ENCODE measurements at regions not wholly inside any gene's neighbourhood (a gene's known extent, or its start where the extent isn't known, plus 50 kb on each side); places are given as distances from the start of the nearest gene placed in this dataset.

DNA sequence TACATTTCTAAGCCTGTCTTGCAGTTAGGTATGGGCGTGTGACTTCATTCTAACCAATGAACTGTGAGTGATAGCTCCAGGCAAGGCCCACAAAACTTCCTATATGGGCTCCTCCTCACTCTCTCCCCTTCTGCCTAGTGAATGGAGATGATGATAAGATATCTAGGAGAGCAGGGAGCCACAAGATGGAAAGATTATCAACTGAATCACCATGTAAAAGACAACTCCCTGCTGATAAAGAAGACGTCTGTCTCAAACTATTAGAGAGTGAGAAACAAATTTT, 237.1 kb downstream of the GPD2 start:
- no peak for ATAC-seq (replicated peaks; ENCODE audit: extremely low read depth, poor library complexity, severe bottlenecking)
- no peak overlapping the region for H3K4me3 Mint-ChIP-seq
- no peak overlapping the region for H3K27ac Mint-ChIP-seq (ENCODE audit: low read depth)
- peaks cover 4% of the 10 kb centered on the region for H3K9me3 Mint-ChIP-seq
- DNase-seq (ENCODE audit: low spot score in 2 of 2) = no peak
- H3K4me1 Mint-ChIP-seq = no peaks in the 10 kb centered on the region
- peaks cover 21% of the 10 kb centered on the region for H3K27me3 Mint-ChIP-seq
- no peaks in the 10 kb centered on the region for H3K36me3 Mint-ChIP-seq (ENCODE audit: insufficient read depth)

DNA sequence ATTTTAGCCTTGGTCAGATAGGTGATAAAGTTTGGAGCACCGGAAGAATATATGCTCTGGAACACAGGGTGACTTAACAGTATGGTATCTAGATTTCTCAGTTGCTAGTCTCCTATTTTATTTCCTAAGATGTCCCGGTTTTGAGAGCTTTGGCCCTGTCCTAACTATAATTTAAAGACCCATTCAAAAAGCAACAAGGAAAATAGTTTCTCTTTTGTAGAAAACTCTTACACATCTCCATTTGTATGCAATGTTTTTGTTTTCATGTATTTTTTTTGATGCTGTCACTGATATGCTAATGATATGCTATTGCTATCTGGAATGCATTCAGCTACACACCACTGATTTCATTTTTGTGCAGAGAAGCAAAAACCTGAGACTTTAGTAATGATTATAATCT, 237.8 kb downstream of the GPD2 start:
- no peaks in the 10 kb centered on the region for H3K36me3 Mint-ChIP-seq (ENCODE audit: insufficient read depth)
- H3K9me3 Mint-ChIP-seq = no peaks in the 10 kb centered on the region
- ATAC-seq (replicated peaks; ENCODE audit: extremely low read depth, poor library complexity, severe bottlenecking) (no peak), DNase-seq (ENCODE audit: low spot score in 2 of 2) (no peak)
- H3K27me3 Mint-ChIP-seq = peaks cover 21% of the 10 kb centered on the region
- H3K4me1 Mint-ChIP-seq = no peaks in the 10 kb centered on the region
- H3K4me3 Mint-ChIP-seq = no peak overlapping the region
- H3K27ac Mint-ChIP-seq (ENCODE audit: low read depth) = no peak overlapping the region

DNA sequence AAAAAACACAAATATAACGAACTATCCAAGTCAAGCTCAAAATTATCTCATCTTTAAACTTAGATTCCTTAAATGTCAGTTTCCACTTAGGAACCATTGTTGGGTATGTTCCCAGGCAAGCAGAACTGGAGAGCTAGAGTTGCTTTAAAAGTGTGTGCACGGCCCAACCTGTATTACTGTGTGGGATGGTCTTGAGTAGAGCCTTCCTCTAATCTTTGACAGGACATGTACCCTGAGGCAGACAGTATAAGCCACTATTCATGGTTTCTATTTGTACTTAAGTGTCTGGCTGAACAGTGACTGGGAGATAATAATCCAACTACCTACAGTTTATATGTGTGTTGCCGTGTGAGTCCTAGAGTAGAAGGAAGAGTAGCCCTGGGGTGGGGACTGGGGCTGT, 239.7 kb downstream of the GPD2 start:
- no peaks in the 10 kb centered on the region for H3K9me3 Mint-ChIP-seq
- H3K4me1 Mint-ChIP-seq = no peaks in the 10 kb centered on the region
- H3K4me3 Mint-ChIP-seq = no peak overlapping the region
- no peaks in the 10 kb centered on the region for H3K36me3 Mint-ChIP-seq (ENCODE audit: insufficient read depth)
- DNase-seq (ENCODE audit: low spot score in 2 of 2) = no peak
- no peak overlapping the region for H3K27ac Mint-ChIP-seq (ENCODE audit: low read depth)
- no peak for ATAC-seq (replicated peaks; ENCODE audit: extremely low read depth, poor library complexity, severe bottlenecking)
- H3K27me3 Mint-ChIP-seq = peaks cover 25% of the 10 kb centered on the region

DNA sequence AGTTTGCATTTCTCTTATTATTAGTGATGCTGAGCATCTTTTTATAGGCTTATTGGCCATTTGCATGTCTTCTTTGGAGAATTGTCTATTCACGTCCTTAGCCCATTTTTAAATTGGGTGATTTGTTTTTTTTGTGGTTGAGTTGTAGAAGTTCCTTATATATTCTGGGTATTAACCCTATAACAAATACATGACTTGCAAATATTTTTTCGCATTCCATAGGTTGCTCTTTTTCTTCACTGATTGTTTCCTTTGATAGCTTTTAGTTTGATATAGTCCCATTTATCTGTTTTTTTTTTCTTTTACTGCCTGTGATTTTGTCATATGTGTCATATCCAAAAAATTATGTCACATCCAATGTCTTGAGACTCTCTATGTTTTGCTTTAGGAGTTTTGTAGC, 243.6 kb downstream of the GPD2 start:
- Mint-ChIP-seq H3K4me1 (no peaks in the 10 kb centered on the region), H3K4me3 (no peak overlapping the region), H3K9me3 (no peaks in the 10 kb centered on the region), H3K27me3 (peaks cover 31% of the 10 kb centered on the region), H3K36me3 (ENCODE audit: insufficient read depth) (no peaks in the 10 kb centered on the region), H3K27ac (ENCODE audit: low read depth) (no peak overlapping the region)
- no peak for DNase-seq (ENCODE audit: low spot score in 2 of 2)
- ATAC-seq (replicated peaks; ENCODE audit: extremely low read depth, poor library complexity, severe bottlenecking) = no peak

DNA sequence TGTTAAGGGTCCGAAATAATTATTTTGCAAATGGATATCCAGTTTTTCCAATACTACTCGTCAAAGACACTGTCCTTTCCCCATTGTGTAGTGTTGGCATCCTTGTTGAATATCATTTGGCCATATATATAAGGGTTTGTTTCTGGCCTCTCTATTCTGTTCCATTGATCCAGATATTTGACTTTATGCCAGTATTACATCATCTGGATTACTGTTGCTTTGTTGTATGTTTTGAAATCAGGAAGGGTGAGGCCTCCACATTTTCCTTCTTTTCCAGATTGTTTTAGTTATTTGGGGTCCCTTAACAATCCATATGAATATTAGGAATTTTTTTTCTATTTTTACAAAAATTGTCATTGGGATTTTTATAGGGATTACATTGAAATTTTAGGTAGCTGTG, 244.1 kb downstream of the GPD2 start:
- DNase-seq (ENCODE audit: low spot score in 2 of 2) = no peak
- H3K4me1 Mint-ChIP-seq = no peaks in the 10 kb centered on the region
- no peak for ATAC-seq (replicated peaks; ENCODE audit: extremely low read depth, poor library complexity, severe bottlenecking)

DNA sequence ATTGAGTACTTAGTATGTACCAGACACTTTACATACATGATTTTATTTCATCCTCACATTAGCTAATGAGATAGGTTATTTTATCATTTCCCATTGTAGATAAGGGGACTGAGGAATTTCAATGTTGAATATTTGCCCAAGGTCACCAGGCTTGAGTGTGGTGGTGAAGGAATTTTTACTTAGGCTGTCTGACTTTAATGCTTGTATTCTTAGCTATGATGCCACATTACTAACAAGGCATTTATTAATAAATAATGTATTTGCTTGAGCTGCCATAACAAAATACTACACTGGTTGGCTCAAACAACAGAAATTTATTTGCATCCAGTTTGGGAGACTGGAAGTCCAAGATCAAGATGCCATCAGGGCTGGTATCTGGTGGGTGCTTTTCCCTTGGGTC, 250.9 kb downstream of the GPD2 start:
- H3K36me3 Mint-ChIP-seq (ENCODE audit: insufficient read depth) = peaks cover 1% of the 10 kb centered on the region
- H3K4me1 Mint-ChIP-seq = no peaks in the 10 kb centered on the region
- ATAC-seq (replicated peaks; ENCODE audit: extremely low read depth, poor library complexity, severe bottlenecking) (no peak), DNase-seq (ENCODE audit: low spot score in 2 of 2) (no peak)
- no peak overlapping the region for H3K27ac Mint-ChIP-seq (ENCODE audit: low read depth)
- no peaks in the 10 kb centered on the region for H3K9me3 Mint-ChIP-seq
- peaks cover 19% of the 10 kb centered on the region for H3K27me3 Mint-ChIP-seq
- no peak overlapping the region for H3K4me3 Mint-ChIP-seq

More for the DNA sequence above, 244.1 kb downstream of the GPD2 start:
- Mint-ChIP-seq H3K27ac (ENCODE audit: low read depth) (no peak overlapping the region), H3K9me3 (no peaks in the 10 kb centered on the region), H3K36me3 (ENCODE audit: insufficient read depth) (no peaks in the 10 kb centered on the region), H3K4me3 (no peak overlapping the region), H3K27me3 (peaks cover 31% of the 10 kb centered on the region)

DNA sequence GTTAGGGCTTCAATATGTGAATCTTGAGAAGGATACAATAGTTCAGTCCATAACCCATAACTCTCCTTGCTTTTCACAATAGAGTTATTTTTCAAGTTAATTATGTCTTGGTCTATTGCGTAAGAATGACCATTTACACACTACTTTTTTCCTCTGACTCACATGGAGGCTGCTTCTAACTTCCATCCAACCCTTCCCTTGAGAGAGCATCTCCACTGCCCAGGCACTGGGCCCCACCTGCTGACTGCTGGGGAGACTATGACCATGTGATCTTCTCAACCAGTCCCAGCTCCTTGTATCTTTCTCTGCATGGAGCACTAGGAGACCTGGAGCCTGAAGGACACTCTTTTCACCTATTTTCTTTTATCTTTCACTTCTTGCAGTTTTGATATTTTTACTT, 251.5 kb downstream of the GPD2 start:
- no peak for DNase-seq (ENCODE audit: low spot score in 2 of 2)
- Mint-ChIP-seq H3K27ac (ENCODE audit: low read depth) (no peak overlapping the region), H3K36me3 (ENCODE audit: insufficient read depth) (peaks cover 1% of the 10 kb centered on the region), H3K9me3 (no peaks in the 10 kb centered on the region), H3K4me1 (no peaks in the 10 kb centered on the region), H3K4me3 (no peak overlapping the region), H3K27me3 (peaks cover 13% of the 10 kb centered on the region)
- no peak for ATAC-seq (replicated peaks; ENCODE audit: extremely low read depth, poor library complexity, severe bottlenecking)

DNA sequence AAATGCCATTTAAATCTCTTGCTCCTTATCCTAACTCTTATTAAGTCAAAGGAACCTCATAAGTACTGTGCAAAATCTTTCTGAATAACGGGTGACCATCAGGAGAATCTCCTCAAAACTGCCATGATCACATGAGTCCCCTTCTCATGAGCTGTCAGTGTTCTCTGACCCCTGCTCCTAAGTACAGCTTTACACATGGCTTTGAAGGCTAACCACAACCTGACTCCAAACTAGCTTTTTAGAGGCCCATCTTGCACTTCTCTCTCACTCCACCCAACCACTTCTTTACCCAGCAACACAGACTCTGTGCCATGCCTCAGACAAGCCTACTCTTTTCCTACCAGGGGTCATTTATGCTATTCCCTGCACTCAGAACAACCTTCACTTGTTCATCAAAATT, 253.8 kb downstream of the GPD2 start:
- ATAC-seq (replicated peaks; ENCODE audit: extremely low read depth, poor library complexity, severe bottlenecking) (no peak), DNase-seq (ENCODE audit: low spot score in 2 of 2) (no peak)
- H3K9me3 Mint-ChIP-seq = no peaks in the 10 kb centered on the region
- no peaks in the 10 kb centered on the region for H3K4me1 Mint-ChIP-seq
- H3K4me3 Mint-ChIP-seq = no peak overlapping the region
- H3K27ac Mint-ChIP-seq (ENCODE audit: low read depth) = no peak overlapping the region
- H3K27me3 Mint-ChIP-seq = peaks cover 6% of the 10 kb centered on the region
- H3K36me3 Mint-ChIP-seq (ENCODE audit: insufficient read depth) = peaks cover 1% of the 10 kb centered on the region

DNA sequence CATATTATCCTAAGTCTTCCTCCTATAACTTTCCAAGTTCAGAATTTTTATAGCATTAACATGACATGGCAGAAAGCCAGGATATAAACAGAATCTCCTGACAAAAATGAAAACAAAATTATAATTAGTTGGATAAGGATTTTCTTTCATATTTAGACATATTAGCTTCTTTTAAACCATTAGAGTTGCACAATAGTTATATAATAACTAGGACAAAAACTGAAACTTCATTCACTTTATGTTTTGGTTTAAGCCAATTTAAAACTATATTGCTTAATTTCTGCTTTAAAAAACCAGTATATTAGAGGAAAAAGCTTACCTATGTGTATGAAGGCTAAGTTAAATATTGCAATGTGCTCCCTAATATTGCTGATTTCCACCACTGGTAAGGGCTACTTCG, 254.8 kb downstream of the GPD2 start:
- Mint-ChIP-seq H3K9me3 (no peaks in the 10 kb centered on the region), H3K27me3 (peaks cover 15% of the 10 kb centered on the region), H3K4me1 (no peaks in the 10 kb centered on the region), H3K27ac (ENCODE audit: low read depth) (no peak overlapping the region), H3K4me3 (no peak overlapping the region), H3K36me3 (ENCODE audit: insufficient read depth) (peaks cover 1% of the 10 kb centered on the region)
- DNase-seq (ENCODE audit: low spot score in 2 of 2) (no peak), ATAC-seq (replicated peaks; ENCODE audit: extremely low read depth, poor library complexity, severe bottlenecking) (no peak)

DNA sequence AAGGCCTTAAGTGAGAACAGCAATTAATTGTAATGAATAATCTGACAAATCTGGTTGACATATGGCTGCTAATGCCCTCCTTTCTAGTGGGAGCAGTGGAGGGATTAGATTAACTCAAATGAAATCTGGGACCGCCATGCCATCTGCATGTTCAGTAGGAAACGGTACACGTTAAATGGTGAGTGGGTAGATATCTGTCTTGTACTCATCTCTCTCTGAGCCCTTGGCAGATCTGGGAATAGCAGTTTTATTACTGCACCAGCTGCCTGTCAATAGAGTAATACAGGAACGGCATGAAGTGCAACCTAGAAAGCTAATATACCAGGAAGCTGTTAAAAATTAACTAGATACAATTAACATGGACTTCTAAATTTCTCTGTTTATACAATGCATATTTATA, 258.8 kb downstream of the GPD2 start:
- Mint-ChIP-seq H3K36me3 (ENCODE audit: insufficient read depth) (no peaks in the 10 kb centered on the region), H3K27me3 (peaks cover 22% of the 10 kb centered on the region), H3K9me3 (no peaks in the 10 kb centered on the region), H3K4me1 (no peaks in the 10 kb centered on the region), H3K4me3 (no peak overlapping the region), H3K27ac (ENCODE audit: low read depth) (no peak overlapping the region)
- DNase-seq (ENCODE audit: low spot score in 2 of 2) = no peak
- no peak for ATAC-seq (replicated peaks; ENCODE audit: extremely low read depth, poor library complexity, severe bottlenecking)

DNA sequence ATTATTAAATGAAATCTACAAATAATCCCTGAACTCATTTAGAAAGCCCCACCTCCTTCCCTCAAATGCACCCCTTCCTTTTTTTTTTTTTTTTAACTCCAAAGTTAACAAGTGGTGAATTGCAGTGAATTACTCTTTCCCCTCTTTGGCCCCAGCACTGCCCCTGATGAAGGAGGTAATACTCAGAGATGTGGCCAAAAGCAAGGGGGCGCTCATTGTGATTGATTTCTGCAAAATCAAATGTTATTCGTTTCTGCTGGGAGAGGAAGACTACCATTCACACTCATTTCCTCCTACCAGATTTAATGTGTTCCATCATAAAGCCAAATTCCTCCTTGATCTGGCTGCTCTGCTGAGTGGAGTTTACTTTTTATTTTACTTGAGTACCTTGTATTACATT, 259.4 kb downstream of the GPD2 start:
- H3K36me3 Mint-ChIP-seq (ENCODE audit: insufficient read depth) = no peaks in the 10 kb centered on the region
- H3K9me3 Mint-ChIP-seq = no peaks in the 10 kb centered on the region
- ATAC-seq (replicated peaks; ENCODE audit: extremely low read depth, poor library complexity, severe bottlenecking) = no peak
- H3K27ac Mint-ChIP-seq (ENCODE audit: low read depth) = no peak overlapping the region
- H3K27me3 Mint-ChIP-seq = peaks cover 24% of the 10 kb centered on the region
- H3K4me3 Mint-ChIP-seq = no peak overlapping the region
- DNase-seq (ENCODE audit: low spot score in 2 of 2) = no peak
- H3K4me1 Mint-ChIP-seq = no peaks in the 10 kb centered on the region

DNA sequence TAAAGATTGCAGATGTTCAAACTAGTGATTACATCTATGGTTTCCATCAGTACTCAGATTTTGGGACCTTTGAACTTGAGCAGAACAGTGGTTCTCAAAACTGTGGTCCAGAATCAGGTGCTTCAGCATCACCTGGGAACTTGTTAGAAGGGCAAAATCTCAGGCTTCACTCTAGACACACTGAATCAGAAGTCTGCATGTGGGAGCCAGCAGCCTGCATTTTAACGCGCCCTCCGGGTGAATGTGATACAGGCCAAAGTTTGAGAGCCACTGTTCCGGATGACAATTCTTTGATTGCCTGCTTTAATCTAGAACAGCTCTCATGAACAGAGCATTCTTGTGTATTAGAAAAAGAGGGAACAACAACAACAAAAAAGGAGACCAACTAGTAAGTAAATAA, 261.7 kb downstream of the GPD2 start:
- no peak for ATAC-seq (replicated peaks; ENCODE audit: extremely low read depth, poor library complexity, severe bottlenecking)

DNA sequence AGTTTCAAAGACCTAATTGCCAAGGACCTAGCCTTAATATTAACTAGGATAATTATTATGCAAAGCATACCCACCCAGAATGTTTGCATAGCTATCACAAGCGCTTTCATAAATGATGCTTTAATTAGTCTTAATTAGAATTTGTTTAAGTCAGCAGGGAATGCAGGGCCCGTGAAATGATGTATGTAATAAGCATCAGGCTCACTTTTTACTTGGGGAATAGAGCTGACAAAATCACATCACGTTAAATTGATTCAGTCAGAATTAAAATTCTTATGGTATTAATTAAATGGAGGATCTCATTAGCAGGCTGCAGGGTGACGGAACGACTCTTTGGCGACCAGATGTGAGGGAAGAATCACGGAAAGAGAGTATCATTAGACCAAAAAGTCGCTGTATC, 264.5 kb downstream of the GPD2 start:
- no peaks in the 10 kb centered on the region for H3K9me3 Mint-ChIP-seq
- DNase-seq (ENCODE audit: low spot score in 2 of 2) = no peak
- H3K4me3 Mint-ChIP-seq = no peak overlapping the region
- no peak for ATAC-seq (replicated peaks; ENCODE audit: extremely low read depth, poor library complexity, severe bottlenecking)
- H3K36me3 Mint-ChIP-seq (ENCODE audit: insufficient read depth) = no peaks in the 10 kb centered on the region
- no peaks in the 10 kb centered on the region for H3K4me1 Mint-ChIP-seq
- peaks cover 28% of the 10 kb centered on the region for H3K27me3 Mint-ChIP-seq
- H3K27ac Mint-ChIP-seq (ENCODE audit: low read depth) = no peak overlapping the region

More for the DNA sequence above, 261.7 kb downstream of the GPD2 start:
- Mint-ChIP-seq H3K4me1 (no peaks in the 10 kb centered on the region), H3K27me3 (peaks cover 33% of the 10 kb centered on the region), H3K27ac (ENCODE audit: low read depth) (no peak overlapping the region), H3K9me3 (no peaks in the 10 kb centered on the region), H3K36me3 (ENCODE audit: insufficient read depth) (no peaks in the 10 kb centered on the region), H3K4me3 (no peak overlapping the region)
- DNase-seq (ENCODE audit: low spot score in 2 of 2) = no peak

DNA sequence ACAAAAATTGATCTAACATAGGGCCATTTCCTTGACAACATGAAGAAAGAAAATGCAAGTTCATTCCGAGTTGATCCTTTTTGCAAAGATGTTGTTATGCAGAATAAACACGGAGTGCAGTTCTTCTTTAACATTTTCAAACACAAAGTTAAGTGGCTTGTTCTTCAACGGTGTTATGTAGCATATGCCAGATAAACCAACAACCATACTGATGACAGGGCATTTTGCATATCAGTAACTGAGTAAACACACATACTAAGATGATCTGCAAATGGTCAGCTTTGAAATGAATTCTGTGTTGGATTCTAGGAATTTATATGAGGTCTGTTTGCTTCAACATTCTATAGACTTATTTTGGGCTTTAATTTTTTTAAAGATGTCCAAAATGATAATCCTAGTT, 266.4 kb downstream of the GPD2 start:
- H3K4me1 Mint-ChIP-seq = no peaks in the 10 kb centered on the region
- no peak for DNase-seq (ENCODE audit: low spot score in 2 of 2)
- H3K36me3 Mint-ChIP-seq (ENCODE audit: insufficient read depth) = no peaks in the 10 kb centered on the region
- H3K27me3 Mint-ChIP-seq = peaks cover 19% of the 10 kb centered on the region
- ATAC-seq (replicated peaks; ENCODE audit: extremely low read depth, poor library complexity, severe bottlenecking) = no peak
- no peak overlapping the region for H3K27ac Mint-ChIP-seq (ENCODE audit: low read depth)
- H3K9me3 Mint-ChIP-seq = no peaks in the 10 kb centered on the region
- no peak overlapping the region for H3K4me3 Mint-ChIP-seq
